AG10803 (cell line): ENCODE measurements at regions not wholly inside any gene's neighbourhood (a gene's known extent, or its start where the extent isn't known, plus 50 kb on each side); places are given as distances from the start of the nearest gene placed in this dataset.

Experiments used
- DNase-seq: peaks from one replicate; pipeline ENCODE4 v3.0.0; 2010; ENCODE audit warnings: low read depth
- H3K4me3 ChIP-seq: 2 replicates; pipeline ENCODE4 v1.5.1; 2011; ENCODE audit warnings: mild to moderate bottlenecking, low read length, control low read depth
- TF ChIP-seq, protein P1 (sequence below): conservative IDR thresholded peaks from 2 replicates; pipeline ENCODE4 v1.5.1; 2011; ENCODE audit warnings: mild to moderate bottlenecking, low read length, control low read depth, inconsistent platforms

DNA sequence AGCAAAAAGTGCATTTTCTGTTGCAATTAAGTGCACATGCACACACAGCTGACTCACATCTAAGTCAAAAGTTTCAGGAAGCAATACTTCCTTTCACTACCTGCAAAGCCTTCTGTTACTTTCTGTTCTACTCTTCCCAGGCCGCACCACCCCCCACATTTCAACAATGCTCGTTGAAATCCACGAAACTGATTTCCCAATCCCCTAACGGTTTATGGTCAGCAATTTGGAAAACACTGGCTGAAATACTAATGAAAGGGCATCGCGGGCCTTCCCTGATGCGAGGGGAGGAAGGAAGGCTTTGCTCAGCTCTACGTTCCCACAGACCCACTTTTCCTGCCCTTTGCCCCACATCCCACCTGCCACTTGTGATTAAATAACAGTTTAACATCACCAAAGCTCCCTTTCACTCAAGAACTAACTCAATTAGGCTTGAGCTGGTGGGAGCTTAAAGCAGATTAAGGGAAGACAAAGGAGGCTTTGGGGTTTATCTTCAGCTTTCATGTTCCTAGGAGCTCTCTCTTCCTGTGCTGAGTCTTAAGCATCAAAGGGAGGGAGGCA lies 243.2 kb upstream of the RAB4A start:
- H3K4me3 ChIP-seq, result no peak overlapping the region
- DNase-seq, result peak; percentile 19
- TF ChIP-seq, protein P1, sequence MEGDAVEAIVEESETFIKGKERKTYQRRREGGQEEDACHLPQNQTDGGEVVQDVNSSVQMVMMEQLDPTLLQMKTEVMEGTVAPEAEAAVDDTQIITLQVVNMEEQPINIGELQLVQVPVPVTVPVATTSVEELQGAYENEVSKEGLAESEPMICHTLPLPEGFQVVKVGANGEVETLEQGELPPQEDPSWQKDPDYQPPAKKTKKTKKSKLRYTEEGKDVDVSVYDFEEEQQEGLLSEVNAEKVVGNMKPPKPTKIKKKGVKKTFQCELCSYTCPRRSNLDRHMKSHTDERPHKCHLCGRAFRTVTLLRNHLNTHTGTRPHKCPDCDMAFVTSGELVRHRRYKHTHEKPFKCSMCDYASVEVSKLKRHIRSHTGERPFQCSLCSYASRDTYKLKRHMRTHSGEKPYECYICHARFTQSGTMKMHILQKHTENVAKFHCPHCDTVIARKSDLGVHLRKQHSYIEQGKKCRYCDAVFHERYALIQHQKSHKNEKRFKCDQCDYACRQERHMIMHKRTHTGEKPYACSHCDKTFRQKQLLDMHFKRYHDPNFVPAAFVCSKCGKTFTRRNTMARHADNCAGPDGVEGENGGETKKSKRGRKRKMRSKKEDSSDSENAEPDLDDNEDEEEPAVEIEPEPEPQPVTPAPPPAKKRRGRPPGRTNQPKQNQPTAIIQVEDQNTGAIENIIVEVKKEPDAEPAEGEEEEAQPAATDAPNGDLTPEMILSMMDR, result no peak

DNA sequence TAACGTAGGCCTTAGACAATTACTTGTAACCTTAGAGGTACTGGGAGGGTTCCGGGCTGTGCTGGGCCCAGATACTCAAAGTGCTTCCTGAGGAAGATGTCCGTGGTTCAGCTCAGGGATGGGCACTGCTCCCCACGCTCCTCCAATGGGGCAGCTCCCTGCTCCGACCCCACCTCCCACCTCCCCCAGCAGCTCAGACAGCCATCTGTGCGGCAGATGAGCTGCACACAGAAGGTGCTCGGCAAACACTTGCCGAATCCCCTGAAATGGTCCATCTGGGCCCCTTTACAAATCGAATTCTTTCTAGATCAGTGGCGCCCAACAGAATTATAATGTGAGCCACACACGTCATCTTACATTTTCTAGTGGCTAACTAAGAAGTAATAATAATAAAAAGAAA lies 242.4 kb upstream of the RAB4A start:
- no peak for DNase-seq
- no peak overlapping the region for H3K4me3 ChIP-seq
- TF ChIP-seq, protein P1, result no peak

DNA sequence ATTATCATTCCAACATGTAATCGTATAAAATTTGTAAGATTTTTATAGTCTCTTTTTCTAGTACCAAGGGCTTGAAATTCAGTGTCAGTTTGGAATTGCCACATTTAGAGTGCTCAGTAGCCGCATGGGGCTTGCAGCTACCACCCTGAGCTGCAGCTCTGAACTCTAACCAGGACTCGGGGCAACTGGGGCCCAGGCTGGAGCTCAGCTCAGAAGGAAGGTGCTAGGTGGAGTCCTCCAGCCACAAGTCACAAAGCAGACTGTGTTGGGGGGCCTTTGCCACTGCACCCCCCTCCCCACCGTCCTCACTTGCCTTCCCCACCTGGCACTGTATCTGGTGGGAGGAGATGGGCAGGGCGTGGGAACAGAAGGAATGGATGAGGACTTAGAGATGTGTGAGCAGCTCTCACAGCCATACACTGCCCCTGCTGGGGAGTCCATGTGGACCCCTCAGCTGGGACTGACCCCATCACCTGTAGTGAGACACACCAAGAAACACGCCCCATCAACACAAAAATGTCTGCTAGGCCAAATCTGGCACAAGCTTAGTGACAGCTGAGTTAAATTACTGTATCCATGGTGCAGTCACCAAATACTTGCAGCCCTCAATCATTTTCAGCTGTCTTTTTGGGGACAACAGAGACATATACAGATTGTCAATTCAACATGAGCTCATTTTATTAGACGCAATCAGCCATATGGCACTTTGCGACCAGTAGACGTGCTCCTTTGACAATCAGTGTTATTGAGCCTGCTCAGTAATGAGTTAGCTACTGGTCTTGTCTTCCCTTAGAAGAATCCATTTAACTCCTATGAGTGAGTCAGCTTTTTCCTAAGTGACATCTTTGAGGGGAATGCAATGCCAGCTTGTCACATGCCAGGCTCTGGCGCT lies 241.7 kb upstream of the RAB4A start:
- DNase-seq, result peak; percentile 13
- H3K4me3 ChIP-seq, result no peak overlapping the region
- TF ChIP-seq, protein P1, result no peak

DNA sequence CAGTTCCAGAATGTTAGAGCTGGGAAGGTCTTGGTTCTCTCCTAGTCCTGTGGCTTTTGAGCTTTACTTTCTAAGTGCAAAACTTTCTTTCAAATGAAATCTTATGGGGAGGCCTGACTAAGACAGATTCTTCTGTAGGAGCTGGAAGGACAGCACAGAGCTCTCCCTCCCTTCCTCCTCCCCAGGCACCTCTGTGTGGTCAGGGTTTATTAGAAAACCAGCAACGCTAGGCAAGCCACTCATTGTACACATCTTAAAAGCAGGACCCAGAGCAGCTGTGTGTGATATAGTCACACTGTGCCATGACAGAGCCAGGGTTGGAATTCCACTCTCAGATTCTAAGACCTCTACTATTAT lies 241.1 kb upstream of the RAB4A start:
- no peak for DNase-seq
- TF ChIP-seq, protein P1, result no peak
- H3K4me3 ChIP-seq, result no peak overlapping the region

DNA sequence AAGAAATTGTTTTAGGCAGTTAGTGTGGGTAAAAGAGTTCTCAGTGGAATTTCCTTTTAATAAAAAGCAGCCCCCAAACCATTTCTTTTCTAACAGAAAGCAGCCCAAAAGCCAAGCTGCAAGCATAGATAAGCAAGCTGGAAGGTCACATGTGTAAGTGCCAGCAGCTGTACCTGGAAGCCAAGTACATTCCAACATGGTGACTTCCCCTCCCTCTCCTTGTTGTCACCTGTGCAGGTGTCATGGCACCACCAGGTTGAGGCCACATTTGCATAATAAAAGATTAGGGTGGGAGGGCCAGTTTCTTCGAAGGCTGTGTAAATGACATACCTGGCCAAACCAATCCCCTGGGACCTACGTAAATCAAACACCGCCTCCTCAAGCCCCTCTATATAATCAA lies 240.3 kb upstream of the RAB4A start:
- TF ChIP-seq, protein P1, result no peak
- no peak overlapping the region for H3K4me3 ChIP-seq
- DNase-seq, result no peak

DNA sequence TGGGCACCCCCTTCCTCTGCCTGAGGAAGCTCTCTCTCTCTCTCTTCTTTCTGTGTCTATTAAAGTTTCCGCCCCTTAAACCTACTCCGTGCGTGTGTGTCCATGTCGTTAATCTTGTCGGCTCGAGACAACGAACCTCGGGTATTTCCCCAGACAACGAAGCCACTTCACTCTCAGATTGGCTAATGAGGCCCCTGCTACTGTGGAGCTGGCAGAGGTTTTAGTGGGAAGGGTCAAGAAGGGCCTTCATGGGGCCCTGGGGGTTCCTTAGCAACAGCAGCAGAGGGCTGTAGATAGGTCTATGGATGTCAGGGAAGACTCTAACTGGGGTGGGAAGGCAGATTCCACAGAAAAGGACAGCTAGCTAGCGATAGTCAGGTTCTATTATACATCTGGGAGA lies 239.8 kb upstream of the RAB4A start:
- DNase-seq, result no peak
- no peak overlapping the region for H3K4me3 ChIP-seq
- TF ChIP-seq, protein P1, result no peak
